ENCODE measurements at regions not wholly inside any gene's neighbourhood (a gene's known extent, or its start where the extent isn't known, plus 50 kb on each side); places are given as distances from the start of the nearest gene placed in this dataset.
"Not testable (repeated sequence)": the region's sequence is repeated elsewhere in the genome, so short reads cannot be mapped to it uniquely, and the experiment has no call there.

- no peak for DNase-seq
Measured at GRCh38 chr6:155544677-155545076, 89.0 kb upstream of the NOX3 start.

GRCh38 chr6:155543166-155543847, 87.7 kb upstream of the NOX3 start:
- DNase-seq, result no peak

DNA sequence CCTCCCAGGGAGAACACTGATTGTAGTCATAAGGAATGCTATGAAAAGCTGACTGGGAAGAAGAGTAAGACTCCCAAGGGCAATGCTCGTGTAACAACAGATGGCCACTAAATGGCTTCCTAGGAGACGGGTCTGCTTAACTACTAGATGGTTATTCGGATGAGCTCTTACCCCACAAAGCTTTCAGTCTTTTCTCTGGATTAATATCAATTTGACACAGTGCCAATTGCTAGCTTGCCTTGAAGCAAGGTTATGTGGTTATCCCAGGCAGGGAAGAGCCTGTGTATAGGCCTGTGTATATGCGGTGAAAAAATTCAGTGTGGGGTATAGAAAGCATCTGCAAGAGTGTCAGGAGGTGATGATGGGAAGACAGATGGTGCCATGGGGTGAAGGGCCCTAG, 86.4 kb upstream of the NOX3 start:
- no peak for DNase-seq

- DNase-seq, result no peak
Measured at GRCh38 chr6:155538708-155539390, 83.2 kb upstream of the NOX3 start.

GRCh38 chr6:155534678-155535077, 79.0 kb upstream of the NOX3 start:
- no peak for DNase-seq

DNA sequence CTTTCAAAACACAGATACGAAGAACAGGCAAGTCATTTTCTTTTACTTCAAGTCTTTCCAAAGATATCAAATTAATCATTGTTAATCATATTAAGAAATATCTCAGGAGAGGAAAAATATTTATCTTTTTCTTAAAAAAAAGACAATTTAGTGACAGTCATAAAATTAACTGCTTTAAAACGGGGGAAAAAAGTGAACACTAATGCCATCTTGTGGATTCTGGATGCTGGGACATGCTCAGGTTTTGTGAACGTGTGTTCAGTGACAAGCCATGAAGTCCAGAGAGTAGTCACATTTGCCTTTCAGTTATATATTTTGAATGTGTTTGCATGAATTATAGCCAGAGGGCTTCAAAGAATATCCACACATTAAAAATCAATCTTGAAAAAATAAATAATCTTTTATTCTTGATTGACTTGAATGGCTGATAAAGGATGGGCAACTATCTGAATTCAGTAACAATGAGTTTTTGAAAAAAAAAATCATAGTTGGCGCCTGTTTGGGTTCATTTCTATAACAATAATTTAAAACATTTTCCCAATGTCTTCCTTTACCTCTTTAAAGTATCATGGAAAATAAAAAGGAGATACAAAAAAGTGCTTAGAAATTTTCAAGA, 74.7 kb upstream of the NOX3 start:
- DNase-seq, result no peak

- DNase-seq, result not testable (repeated sequence)
Measured at GRCh38 chr6:155529814-155530213, 74.2 kb upstream of the NOX3 start.

DNA sequence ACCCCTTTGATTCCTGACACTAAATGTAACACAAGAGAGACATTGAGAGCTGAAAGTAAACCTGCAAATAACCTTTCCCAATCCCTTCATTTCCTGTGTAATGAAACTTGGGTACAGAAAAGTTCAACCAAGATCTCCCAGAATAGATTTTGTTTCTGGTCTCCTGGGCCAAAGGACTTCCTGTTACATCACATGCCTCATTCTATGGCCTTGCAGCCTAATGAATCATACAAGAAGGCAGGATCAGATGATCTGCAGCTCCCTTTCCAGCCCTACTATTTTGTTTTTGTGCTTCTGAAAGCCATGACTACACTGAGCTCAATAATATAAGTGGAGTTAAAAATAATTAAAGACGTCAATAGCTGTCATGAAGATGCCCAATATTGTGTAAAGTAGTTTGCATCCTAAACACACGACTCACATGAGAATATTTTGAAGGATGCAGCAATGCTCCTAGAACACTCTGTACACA, 73.4 kb upstream of the NOX3 start:
- peak; percentile 47 for DNase-seq

GRCh38 chr6:155528335-155528734, 72.7 kb upstream of the NOX3 start:
- no peak for DNase-seq

- DNase-seq, result no peak
Measured at GRCh38 chr6:155527443-155527842, 71.8 kb upstream of the NOX3 start.

- DNase-seq, result no peak
Measured at GRCh38 chr6:155523821-155524651, 68.4 kb upstream of the NOX3 start.

DNA sequence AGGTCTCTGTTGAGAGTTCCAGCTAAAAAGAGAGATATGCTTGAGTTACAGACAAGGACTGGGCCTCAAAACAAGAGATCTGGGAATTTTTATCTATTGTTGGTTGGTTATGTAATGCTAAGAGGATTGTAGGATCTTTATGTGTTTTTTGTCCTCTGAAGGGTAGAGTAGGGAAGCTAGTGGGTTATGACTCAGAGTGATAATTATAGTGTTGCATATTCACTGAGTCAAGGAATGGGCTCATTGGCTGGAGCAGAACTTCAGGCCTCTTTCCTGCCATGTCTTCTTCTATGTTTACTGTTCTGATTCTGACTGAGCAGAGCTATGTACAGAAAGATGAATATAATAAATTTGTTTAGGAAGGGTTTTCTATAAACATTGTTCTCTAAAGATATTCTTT, 66.1 kb upstream of the NOX3 start:
- DNase-seq, result no peak

DNA sequence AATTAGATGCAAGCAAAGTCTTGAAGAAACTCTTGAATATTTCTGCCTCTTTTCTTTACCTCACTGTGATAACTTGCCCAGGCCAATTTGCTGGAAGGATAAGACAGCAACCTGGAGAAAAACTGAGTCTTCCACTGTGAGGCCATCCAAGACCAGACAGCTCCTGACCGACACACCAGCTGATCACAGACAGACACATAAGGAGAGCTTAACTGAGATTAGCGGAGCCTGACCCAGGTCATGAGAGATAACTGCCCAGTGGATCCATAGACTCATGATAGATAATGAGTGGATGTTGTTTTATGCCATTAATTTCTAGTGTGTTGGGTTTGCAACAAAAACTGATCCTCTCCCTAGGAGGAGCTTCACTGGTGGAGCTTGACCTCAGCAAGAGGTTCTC, 64.4 kb upstream of the NOX3 start:
- DNase-seq, result no peak

DNA sequence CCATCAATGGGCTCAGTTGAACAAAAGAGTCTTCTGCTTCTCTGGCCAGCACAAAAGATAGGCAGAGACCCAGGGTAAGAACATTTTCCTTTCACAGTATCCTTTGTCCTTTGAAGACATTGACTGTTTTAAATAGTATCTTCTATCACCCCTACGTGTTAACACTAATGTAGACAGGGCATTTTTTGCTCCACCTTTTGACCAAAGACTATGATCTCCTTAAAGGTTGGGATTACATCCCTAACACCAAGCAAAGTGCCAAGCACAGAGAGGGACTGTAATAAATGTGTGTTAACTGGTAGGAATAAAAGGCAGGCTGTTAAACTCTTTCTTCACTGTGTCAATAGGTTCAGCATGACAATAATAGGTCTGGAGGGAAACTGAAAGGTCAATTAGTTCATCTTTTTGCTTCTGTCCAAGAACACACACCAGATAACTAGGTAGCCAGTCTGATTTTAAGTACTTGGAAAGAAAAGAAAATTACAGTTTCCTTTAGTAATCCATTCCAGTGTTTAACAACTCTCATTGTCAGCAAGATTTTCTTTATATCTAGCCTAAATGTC, 63.6 kb upstream of the NOX3 start:
- DNase-seq, result no peak

- DNase-seq, result no peak
Measured at GRCh38 chr6:155517294-155517693, 61.7 kb upstream of the NOX3 start.

DNA sequence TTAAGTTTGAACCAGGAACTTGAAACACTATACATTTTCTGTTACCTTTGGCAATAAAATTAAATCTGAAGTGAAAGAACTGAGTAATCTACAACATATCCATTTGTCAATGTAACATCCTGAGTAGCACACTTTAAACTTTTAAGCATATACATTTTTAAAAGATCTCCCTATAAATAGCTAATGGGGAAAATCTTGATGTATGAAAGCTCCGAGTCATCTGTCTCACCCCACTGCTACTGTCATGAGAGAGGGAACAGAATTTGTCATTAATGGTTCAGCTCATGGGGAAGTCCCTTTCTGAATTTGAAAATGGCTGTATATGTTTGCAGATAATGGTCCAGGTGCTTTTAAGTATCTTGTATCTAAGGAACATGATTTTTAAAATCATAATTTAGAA, 55.2 kb upstream of the NOX3 start:
- no peak for DNase-seq

DNA sequence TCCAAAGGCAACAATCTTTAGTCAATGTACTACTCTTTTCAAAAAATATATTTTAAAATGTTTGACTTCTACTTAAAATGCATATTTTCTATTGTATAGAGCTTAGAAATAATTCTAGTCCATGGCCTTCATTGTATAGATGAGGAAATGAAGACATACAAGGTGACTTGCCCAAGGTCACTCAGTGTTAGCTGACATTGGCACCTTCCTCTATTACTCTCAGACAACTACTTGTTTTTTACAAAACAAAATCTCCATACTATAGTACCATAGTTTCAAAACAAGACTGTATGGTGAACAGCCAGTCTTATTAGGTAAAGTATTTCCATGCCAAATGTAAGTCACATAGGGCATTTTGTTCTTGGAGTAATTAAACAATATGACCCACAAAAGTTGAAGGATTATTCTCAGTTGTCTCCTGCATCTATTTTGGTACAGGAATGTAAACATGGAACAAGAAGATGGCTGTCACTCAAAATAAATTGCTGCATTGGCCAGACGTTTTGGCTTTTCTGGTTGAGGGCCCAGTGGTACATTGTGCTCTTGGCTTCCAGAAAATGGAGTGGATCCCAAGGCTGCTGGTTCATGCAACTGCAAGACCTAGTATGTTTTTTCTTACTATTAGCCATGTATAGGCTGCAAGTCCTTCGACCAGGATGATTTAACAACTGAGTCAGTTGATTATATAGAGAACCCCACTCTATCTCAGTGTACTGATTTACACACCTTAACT, 54.3 kb upstream of the NOX3 start:
- no peak for DNase-seq

GRCh38 chr6:155505608-155505989, 50.0 kb upstream of the NOX3 start:
- no peak for DNase-seq
